GM21447 (cell line): ENCODE measurements at regions not wholly inside any gene's neighbourhood (a gene's known extent, or its start where the extent isn't known, plus 50 kb on each side); places are given as distances from the start of the nearest gene placed in this dataset.

Source experiments
- ATAC-seq: cut with Tn5 transposase; IDR thresholded peaks from one replicate; pipeline ENCODE4 v1.9.1; 2021; ENCODE audit not compliant: unreplicated experiment

DNA sequence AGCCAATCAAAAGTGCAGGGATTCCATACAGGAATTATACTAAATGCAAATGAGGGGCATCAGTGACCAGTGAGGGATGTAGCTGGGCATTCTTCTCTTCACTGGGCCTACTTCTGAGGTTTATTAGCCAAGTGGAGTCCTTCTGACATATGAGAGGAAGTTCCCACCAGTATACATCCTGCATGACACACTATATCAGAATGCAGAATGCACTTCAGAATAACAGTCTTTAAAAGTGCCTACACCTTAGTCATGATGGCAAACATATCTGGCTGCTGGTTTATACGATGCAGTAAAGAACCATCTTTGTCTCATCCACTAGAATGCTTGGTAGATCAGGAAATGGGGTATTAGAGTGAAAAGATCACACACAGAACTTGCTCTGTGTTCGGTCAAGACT is 180.3 kb upstream of the PPARGC1A start:
- ATAC-seq, result no peak

DNA sequence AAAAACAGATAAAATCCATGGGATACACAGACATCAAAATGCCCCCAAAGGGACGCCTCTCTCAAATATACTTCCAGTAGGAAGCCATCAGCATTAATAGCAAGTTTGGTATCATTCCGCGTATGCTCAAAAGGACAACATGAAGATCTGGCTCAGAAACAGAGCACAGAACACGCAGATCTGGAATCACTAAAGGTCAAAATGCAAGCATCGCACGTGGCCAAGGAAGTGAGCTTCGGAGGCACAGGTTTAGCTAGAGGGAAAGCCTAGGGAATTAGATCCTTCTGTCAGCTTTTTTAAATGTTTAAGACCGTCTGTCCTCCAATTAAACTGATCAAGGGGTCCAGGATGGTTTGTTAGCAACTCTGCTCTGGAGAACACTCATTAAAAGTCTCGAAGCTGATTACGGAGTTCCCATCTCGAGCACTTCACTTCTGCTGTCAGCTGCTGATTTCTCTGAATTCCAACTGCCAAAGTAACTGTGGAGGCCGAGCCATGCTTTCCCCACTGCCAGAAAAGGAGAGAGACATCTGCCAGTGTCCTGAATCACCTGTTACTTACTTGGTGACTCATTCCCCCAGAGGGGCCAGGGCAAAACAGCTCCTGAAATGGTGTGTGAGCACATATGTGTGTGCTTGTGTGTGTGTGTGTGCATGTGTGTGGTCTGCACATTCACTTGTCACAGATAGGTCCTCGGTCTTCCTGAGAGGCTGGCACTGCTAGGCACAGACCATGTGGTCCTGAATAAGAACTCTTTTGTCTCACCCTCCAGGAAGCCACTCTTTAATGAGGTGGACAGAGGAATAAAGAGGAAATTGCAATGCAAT is 177.7 kb upstream of the PPARGC1A start:
- ATAC-seq, result no peak

DNA sequence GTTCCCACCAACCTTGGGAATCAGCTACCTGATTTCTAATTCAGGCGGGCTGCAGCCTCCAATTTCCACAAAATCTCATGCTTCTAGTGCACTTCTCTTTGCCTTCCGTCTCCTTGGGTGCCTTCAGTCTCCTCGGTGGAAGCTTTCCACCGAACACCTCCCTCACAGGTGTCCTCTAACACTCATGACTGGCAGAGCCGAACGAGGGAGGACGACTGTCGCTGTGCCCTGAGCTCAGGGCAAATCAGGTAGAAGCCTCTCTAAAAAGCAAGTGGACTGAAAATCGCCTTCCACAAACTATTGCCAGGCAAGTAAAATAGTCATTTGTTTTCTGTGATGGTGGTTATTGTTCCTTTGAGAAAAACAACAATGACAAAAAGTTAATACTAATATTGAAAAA is 176.1 kb upstream of the PPARGC1A start:
- ATAC-seq, result no peak

DNA sequence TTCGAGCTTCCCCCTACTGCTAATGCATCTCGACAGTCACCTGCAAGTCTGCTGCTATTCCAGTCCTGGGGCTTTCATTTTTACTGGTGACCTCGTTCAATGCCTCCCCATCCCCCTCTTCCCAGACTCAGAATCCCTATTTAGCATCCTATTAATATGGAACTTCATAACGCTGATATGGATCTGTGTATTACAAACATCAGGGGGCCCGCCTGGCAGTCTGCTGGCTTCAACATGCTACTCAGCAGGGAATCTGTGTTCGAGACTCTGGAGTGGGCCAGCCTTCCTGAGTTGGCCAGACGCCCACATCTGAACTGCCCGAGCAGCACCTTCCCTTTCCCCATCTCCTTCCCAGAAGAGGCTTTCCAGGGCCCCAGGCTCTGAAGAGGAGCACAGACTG is 173.9 kb upstream of the PPARGC1A start:
- ATAC-seq, result no peak

DNA sequence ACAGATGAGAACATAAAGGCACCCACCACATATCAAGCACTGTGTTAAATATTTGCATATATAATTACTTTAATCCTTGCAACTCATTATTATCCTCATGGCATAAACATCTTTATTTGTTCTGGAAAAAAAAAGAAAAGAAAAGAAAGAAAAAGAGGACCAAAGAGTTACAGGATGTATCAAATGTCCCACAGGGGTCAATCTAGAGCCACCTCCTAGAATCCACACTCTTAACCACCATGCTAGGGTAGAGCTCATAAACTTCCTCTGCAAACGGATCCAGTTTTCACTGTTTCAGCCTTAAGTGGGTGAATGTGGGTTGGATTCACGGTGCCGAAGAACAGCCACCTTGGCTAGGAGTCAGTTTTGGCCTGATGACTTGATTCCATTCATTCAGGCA is 171.1 kb upstream of the PPARGC1A start:
- ATAC-seq, result no peak

DNA sequence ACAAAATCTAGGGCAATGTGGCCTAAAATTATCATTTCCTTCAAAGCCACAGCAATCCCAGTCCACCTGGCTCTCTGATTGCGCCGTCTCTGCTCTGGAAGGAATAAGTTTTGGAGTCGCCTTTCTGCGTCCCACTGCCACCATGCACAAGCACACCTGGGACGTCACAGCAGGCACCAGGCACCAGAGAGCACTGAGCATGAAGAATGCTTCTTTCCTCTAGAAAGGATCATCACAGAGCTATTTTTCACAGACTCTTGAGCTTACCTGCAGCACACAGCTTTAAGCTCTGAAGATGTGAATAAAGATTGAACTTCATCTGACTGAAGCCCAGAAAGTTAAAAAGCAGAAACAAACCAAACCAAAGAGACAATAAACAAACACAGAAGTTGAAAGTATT is 170.0 kb upstream of the PPARGC1A start:
- ATAC-seq, result no peak

DNA sequence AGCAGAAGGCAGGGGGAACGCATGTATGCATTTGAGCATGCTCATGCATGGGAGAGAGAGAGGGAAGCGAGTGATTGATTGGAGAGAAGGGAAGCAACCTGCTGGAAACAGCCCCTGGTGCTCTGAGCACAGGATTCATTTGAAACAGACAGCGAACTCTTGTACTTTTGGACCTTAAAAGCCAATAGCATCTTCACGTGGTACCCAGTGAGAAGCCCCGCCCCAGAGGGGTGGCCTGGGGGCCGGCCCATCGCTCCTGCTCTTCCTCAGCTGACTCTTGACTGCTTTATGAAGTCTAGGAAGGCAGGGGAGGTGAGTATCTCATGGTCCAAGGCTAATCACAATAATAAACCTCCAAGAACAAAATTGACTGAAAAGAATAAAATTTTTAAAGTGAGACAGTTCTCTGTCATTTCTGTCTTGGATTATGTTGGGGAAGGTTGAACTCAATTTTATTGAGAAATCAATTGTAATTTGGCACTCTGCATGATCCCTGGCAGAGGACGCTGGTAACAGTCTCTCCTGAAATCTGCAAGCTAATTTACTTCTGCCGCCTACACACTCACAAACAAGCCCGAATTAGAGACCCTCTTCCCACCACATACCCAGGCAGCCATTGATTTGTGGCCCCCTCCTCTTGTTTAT is 168.2 kb upstream of the PPARGC1A start:
- ATAC-seq, result no peak

DNA sequence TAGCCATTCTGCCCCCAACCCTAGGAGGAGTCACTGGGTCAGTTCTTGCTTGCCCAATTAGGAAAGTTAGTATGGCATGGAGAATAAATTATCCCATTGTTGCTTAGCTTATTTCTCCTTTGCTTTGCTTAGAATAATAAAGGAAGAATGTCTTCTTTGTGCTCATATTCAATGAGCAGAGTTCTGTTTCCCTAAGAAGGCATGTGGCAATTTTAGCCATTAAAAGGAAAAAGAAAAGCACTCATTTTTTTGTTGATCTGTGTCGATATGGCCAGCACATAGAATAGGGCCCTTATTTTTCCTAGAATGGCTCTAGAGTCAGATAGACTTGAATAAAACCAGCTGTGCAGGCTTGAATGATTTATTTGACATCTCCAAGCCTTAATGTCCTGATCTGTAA is 166.4 kb upstream of the PPARGC1A start:
- ATAC-seq, result no peak

DNA sequence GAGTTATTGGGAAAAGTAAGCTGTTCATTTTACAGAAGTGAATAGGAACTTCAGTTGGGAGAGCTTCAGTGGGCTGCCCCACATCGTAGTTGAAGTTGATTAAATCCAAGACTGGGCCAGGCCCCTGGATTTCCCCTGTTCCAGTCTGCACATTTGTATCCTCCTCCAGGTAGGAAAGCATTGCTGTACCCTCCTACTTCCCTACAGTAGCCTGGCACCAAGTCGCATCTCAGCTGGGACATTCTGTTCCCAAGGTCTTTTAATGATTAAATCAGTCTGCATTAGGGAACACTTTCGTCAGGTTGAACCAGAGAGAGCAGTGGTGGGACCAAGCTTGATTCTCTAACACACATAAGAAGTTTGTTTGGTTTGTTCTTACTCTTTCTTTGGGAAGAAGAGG is 165.8 kb upstream of the PPARGC1A start:
- ATAC-seq, result no peak

DNA sequence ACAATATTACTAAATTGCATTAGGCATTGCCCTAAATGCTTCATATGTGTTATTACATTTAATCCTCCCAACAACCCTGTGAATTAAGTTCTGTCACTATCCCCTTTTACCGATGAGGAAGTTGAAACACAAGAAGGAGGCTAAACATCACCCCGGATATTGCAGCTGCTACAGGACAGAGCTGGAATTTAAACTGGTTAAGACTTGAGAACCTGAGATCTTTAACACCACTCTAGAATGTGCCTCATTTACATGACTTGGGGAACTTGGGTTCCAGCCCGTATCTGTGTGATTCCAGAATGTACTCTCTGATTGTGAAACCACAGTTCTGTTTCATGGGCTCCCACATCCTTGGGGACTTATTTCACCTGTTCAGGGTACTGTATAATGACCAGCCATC is 165.1 kb upstream of the PPARGC1A start:
- no peak for ATAC-seq

DNA sequence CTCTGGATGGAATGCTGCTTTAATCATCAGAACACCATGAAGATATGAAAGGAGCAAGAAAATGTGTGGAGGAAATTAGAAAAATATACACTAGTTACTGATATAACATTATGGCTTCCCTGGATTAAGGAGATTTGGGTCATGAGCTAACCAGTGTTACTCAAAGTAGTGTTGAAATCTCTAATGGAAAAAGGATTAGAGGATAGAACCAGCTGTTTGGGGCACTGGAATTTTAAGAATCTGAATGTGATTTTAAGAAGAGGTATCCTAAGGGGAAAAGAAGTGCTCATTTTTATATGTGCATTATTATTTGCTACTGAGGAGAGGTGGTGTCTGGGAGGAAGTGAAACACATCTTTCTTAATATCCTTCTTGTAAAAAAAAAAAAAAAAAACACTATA is 164.1 kb upstream of the PPARGC1A start:
- ATAC-seq, result no peak

DNA sequence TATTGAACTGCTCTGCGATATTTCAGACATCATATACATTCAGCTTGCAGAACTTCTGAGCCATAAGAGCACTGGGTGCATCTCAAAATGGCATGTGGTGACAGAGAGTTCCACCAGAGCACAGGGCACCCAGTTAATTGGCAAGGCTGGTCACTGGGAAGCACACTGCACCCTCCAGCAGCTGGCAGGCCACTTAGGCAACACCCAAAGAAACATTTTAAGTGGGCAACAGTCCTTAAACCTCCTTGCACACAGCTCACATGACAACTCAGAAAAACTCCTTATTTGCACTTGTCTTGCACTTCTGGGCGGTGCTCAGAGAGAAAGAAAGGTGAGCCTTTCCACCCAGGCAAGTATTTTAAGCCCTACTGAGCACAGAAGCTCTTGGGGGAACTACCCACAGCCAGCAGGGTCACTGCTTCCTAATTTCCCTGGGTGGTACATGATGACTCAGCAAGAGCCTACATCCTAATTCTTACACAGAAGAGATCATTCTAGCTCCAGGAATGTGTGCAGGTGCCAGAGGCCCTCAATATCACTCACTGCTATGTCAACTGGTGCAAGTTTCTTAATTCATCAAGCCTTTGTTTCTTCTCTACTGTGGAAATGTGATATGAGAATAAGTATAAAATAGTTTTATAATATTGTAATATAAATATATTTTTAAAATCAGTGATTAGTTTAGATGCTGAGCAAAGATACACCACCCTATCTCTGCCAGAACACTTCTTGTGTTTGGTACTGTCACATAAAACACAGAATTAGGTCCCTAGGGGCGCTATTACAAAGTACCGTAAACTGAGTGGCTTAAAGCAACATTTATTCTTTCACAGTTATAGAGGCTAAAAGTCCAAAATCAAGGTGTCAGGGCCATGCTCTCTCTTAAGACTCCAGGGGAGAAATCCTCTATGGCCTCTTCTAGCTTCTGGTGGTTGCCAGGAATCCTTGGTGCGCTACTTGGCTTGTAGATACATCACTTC is 155.1 kb upstream of the PPARGC1A start:
- ATAC-seq, result no peak

DNA sequence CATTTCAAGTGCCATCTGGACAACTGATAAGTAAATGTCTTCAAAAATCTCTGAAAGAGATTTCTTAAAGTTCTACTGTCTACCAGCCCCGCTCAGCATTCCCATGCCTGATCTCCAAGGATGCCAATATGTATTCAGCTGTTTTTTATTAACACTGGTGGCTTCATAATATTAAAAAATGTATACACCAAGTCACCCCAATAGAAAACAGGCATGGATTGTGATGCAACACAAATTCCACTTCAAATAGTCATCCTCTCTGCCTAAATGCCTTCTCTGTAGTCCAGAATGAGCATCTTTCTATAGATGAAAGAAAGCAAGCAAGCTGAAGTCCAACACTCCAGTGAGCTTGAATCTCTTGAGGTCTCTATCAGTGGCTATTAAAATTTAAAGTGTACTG is 152.2 kb upstream of the PPARGC1A start:
- ATAC-seq, result no peak

DNA sequence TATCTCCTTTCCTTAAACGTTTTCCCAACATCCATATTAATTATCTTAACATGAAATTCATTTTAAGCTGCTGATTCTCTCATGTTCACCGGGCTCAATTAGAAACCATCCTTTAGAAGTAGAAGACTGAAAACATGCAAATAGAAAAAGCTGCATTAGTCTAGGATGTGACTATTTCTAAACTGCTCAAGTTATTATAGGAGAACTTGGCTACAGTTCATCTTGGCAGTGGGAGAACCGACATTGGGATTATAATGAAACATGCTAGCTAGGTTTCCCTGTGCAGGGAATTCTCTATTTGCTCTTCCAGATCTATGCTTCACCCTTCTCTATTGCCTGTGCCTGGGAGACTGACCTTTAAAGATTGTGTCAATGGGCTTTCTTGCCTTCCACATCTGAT is 151.0 kb upstream of the PPARGC1A start:
- ATAC-seq, result no peak

DNA sequence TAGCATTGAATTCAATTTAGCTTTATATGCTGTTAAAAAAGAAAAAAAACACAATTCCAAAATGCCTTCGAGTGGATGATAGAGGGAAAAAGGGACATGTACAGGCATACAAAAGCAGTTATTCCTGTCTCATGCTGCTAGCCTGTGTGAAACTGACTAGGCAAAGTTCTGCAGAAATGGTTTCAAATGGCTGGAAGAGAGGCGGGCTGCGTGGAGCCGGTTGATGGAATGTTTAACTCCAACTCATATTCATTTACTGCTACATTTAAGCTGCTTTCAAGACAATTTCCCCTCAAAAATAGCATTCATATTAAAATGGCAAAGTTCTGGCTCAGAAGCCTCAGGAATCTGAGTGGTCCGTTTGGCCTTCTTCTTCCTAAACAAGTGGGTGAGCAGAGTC is 143.8 kb upstream of the PPARGC1A start:
- ATAC-seq, result no peak

DNA sequence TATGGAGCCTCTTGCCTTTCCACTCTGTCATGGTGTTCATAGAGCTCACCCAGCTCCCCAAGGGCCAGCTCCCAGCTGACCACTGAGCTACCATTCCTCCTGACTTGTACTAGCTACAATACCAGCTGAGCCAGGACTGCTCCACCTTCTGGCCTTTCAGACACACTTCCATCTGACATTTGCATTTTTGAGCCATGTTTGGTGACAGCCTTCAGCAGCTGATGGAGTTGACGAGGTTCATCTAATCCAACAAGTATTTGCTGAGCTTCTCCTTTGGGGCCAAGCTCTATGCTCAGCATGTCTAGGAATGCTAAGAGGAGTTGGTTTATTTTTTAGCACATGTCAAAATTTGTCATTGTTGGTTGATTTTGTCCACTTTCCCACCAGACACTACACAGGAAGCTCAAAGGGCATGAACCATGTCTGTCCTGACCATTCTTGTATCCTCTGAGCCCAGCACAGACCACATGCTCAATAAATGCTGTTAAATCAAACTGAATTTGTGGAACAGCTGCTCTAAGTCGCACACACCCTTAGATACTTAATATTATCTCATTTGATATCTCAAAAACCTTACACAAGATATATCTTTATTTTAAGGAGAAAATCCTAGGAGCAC is 142.6 kb upstream of the PPARGC1A start:
- ATAC-seq, result no peak

DNA sequence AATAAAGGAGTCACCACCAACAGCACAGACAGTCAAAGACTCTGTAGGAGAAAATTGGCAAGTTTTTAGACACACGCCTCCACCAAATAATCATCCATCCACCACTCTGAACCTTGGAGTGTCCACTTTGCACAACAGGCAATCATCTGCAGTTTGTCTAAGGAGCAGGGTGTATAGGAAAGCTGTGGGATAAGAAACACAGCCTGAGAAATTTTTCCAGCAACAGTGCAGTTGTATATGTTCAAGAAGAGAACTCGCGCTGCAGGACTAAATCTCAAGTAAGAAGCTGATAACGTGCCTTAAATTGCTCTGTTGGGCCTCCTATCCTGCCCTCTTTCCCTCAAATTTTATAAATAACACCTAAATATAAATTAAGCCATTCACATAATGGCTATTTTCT is 136.7 kb upstream of the PPARGC1A start:
- no peak for ATAC-seq

DNA sequence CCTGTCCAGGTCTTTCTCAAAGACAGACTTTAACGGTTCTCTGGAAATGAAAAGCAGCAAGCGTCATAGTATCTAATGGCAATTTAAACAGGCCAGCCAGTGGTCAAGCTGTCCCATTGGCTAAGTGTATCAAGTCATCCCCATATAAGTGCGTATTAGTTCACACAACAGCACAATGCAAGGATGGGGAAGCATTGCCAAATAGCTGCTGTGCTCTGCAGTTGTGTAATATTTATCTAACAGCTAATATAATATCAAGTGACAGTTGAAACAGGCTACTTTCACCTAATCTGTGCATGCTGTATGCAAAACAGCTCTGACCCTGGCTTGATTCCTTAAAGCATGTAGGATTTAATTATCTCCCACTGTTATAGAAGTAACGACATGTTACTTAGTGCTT is 134.8 kb upstream of the PPARGC1A start:
- no peak for ATAC-seq

DNA sequence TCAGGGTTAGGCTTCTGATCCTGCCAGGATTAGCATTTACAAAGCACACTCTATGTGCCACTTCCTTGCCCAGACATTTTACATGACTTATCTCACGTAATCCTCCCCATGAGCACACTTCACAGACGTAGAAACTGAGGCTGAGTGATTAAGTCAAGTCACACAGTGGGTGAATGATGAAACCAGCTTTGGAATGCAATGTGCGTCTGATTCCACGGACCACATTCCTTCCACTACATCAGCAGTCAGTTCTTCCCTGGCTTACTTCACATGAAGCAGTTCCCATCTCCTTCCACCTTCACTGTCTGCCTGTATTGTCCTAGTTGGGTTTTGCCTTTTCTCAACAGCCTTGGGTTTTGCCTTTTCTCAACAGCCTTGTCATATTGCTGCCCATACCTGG is 134.3 kb upstream of the PPARGC1A start:
- no peak for ATAC-seq

DNA sequence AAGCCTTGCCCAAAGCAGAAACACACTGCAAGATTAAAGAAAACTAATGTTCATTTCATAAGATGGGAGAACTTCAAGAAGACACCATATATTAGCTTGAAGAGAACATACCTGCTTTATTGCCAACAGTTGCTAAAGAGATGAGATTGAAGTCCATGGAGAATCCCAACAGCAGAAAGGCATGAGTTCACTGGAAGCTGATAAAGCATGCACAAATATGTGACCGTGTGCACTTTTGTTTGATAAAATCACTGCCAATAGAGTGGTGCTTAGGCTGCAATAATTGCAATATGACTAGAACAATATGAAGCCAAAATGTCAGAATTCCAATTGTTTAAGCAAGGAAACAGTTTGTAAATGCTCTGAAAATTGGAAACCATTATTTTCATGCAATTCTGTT is 125.9 kb upstream of the PPARGC1A start:
- ATAC-seq, result no peak
